Right cardiac atrium (tissue), 5 donors: ENCODE measurements at regions not wholly inside any gene's neighbourhood (a gene's known extent, or its start where the extent isn't known, plus 50 kb on each side); places are given as distances from the start of the nearest gene placed in this dataset.
"Not testable (repeated sequence)": the region's sequence is repeated elsewhere in the genome, so short reads cannot be mapped to it uniquely, and the experiment has no call there.

ENCODE experiments used
- ATAC-seq, 2 donors: fragments of 200-7000 bp; cut with Tn5 transposase; one replicate each; pipeline versions ENCODE4 v1.8.0 to v1.9.1; 2020; ENCODE audit warnings: moderate library complexity in 2 of 2, mild to moderate bottlenecking in 1 of 2
- DNase-seq, 3 donors: peaks; one replicate each; pipeline ENCODE4 v3.0.0-alpha.2; 2020
- H3K27ac ChIP-seq: one replicate; pipeline ENCODE4 v1.5.1; 2013; ENCODE audit warnings: mild to moderate bottlenecking, low read length, control low read depth, moderate library complexity
- H3K27me3 ChIP-seq: one replicate; pipeline ENCODE4 v1.6.1; 2013; ENCODE audit not compliant: control insufficient read depth, insufficient read depth
- H3K4me1 ChIP-seq: one replicate; pipeline ENCODE4 v1.6.1; 2013; ENCODE audit warnings: low read length; ENCODE audit not compliant: control insufficient read depth, insufficient read depth
- H3K4me3 ChIP-seq: one replicate; pipeline ENCODE4 v1.5.1; 2013; ENCODE audit warnings: low read length, control low read depth
- H3K9me3 ChIP-seq: one replicate; pipeline ENCODE4 v1.6.1; 2013; ENCODE audit warnings: low read length; ENCODE audit not compliant: control insufficient read depth
- WGBS: extraction: QIAGEN DNeasy Blood & Tissue Kit; methylation state at CpG from one replicate; pipeline ENCODE4 v1.1.7; 2013; 5-methylcytosine and 5-hydroxymethylcytosine counted together
- intact Hi-C, 4 donors: fragments of 100-400 bp; cut with DNase I; formaldehyde crosslinking; loops; one replicate each; pipeline versions ENCODE4 v1.11.0 to v1.14.0; 2022 to 2023
- donor health status: healthy with polysubstance abuse.
- donor health status: DM: no; HTN: yes; CAD: no.
- donor health status: DM: no; HTN: no; CAD: no.
- donor health status: DM: no; HTN: yes; CAD: no; lungs with severe emphysema.
- donor health status: DM: yes; HTN: yes; CAD: no.

GRCh38 chr7:68209486-68209885 lies 1212.9 kb downstream of the TYW1 start:
- DNase-seq = no peak
- 85% methylated on average over 6 of the region's 6 CpGs for WGBS
- Histone ChIP-seq H3K9me3 (no peaks in the 10 kb centered on the region), H3K27me3 (no peaks in the 10 kb centered on the region), H3K27ac (no peak overlapping the region), H3K4me3 (no peak overlapping the region), H3K4me1 (no peaks in the 10 kb centered on the region)
- intact Hi-C loops = no loop called here
- ATAC-seq = no peak

- no peak for ATAC-seq
- H3K27me3 ChIP-seq = no peaks in the 10 kb centered on the region
- H3K27ac ChIP-seq = no peak overlapping the region
- intact Hi-C loops = no loop called here
- WGBS = 88% methylated on average over 3 of the region's 3 CpGs
- H3K4me1 ChIP-seq = no peaks in the 10 kb centered on the region
- no peak for DNase-seq
- H3K4me3 ChIP-seq = no peak overlapping the region
- H3K9me3 ChIP-seq = no peaks in the 10 kb centered on the region
Measured at GRCh38 chr7:68213838-68214237, 1217.2 kb downstream of the TYW1 start.

GRCh38 chr7:68216051-68216450 lies 1219.4 kb downstream of the TYW1 start:
- no peaks in the 10 kb centered on the region for H3K9me3 ChIP-seq
- DNase-seq (no peak), ATAC-seq (no peak)
- no peak overlapping the region for H3K27ac ChIP-seq
- WGBS = 58% methylated on average over 5 of the region's 5 CpGs
- H3K4me1 ChIP-seq = no peaks in the 10 kb centered on the region
- intact Hi-C loops = no loop called here
- H3K4me3 ChIP-seq = no peak overlapping the region
- H3K27me3 ChIP-seq = no peaks in the 10 kb centered on the region

- WGBS = 73% methylated on average over 2 of the region's 2 CpGs
- intact Hi-C loops = no loop called here
- Histone ChIP-seq H3K9me3 (no peaks in the 10 kb centered on the region), H3K4me1 (no peaks in the 10 kb centered on the region), H3K4me3 (no peak overlapping the region), H3K27me3 (no peaks in the 10 kb centered on the region), H3K27ac (no peak overlapping the region)
- no peak for ATAC-seq
- DNase-seq = no peak
Measured at GRCh38 chr7:68217426-68217825, 1220.8 kb downstream of the TYW1 start.

- Histone ChIP-seq H3K9me3 (no peaks in the 10 kb centered on the region), H3K27ac (no peak overlapping the region), H3K4me3 (no peak overlapping the region), H3K27me3 (no peaks in the 10 kb centered on the region), H3K4me1 (no peaks in the 10 kb centered on the region)
- ATAC-seq (no peak), DNase-seq (no peak)
- 77% methylated on average over 1 of the region's 1 CpG for WGBS
- intact Hi-C loops = no loop called here
Measured at GRCh38 chr7:68218461-68218860, 1221.8 kb downstream of the TYW1 start.

- Histone ChIP-seq H3K27ac (no peak overlapping the region), H3K4me1 (no peaks in the 10 kb centered on the region), H3K27me3 (no peaks in the 10 kb centered on the region), H3K4me3 (no peak overlapping the region), H3K9me3 (no peaks in the 10 kb centered on the region)
- WGBS = 68% methylated on average over 1 of the region's 1 CpG
- ATAC-seq (no peak), DNase-seq (no peak)
- intact Hi-C loops = no loop called here
Measured at GRCh38 chr7:68222311-68222710, 1225.7 kb downstream of the TYW1 start.

- H3K4me1 ChIP-seq = no peaks in the 10 kb centered on the region
- no peak for DNase-seq
- no peak for ATAC-seq
- H3K27me3 ChIP-seq = no peaks in the 10 kb centered on the region
- H3K9me3 ChIP-seq = no peaks in the 10 kb centered on the region
- H3K27ac ChIP-seq = no peak overlapping the region
- intact Hi-C loops = no loop called here
- no peak overlapping the region for H3K4me3 ChIP-seq
- WGBS = 29% methylated on average over 10 of the region's 10 CpGs
Measured at GRCh38 chr7:68224041-68224741, 1227.6 kb downstream of the TYW1 start.

DNA sequence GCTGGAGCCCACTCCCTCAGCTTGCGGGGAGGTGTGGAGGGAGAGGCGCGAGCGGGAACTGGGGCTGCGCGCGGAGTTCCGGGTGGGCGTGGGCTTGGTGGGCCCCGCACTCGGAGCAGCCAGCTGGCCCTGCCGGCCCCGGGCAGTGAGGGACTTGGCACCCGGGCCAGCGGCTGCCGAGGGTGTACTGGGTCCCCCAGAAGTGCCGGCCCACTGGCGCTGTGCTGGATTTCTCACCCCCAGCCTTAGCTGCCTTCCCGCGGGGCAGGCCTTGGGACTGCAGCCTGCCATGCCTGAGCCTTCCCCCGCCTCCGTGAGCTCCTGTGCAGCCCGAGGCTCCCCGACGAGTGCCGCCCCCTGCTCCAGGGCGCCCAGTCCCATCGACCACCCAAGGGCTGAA lies 1234.4 kb downstream of the TYW1 start:
- H3K27ac ChIP-seq, H3K27me3 ChIP-seq, H3K9me3 ChIP-seq, DNase-seq, intact Hi-C loops, H3K4me3 ChIP-seq, ATAC-seq, H3K4me1 ChIP-seq: not testable (repeated sequence)
- 88% methylated on average over 21 of the region's 28 CpGs for WGBS

DNA sequence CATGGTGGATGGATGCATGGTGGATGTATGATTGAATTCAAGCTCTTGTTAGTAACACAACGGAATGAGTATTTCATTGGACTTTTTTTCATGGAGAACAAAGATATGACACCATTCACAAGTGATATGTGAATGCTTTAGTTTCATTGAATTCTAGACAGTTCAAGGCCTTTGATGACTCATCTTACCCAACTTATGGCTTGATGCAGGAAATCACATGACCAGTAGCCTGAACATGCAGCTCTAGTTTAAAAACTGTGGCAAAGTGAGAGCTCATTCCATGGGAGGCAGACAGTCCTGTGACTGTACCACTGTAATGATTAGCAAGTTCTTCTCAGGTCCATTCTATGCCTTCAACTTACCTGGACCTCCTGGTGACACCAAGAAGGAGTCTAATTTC lies 1239.3 kb downstream of the TYW1 start:
- H3K9me3 ChIP-seq = no peaks in the 10 kb centered on the region
- no peak overlapping the region for H3K27ac ChIP-seq
- no peak for DNase-seq
- no peaks in the 10 kb centered on the region for H3K27me3 ChIP-seq
- H3K4me3 ChIP-seq = no peak overlapping the region
- no peak for ATAC-seq
- WGBS = 84% methylated on average over 1 of the region's 1 CpG
- intact Hi-C loops = no loop called here
- H3K4me1 ChIP-seq = no peaks in the 10 kb centered on the region

GRCh38 chr7:68238204-68238805 lies 1241.7 kb downstream of the TYW1 start:
- WGBS = 70% methylated on average over 4 of the region's 4 CpGs
- H3K27ac ChIP-seq = no peak overlapping the region
- H3K9me3 ChIP-seq = no peaks in the 10 kb centered on the region
- no peak for ATAC-seq
- no peak for DNase-seq
- no peak overlapping the region for H3K4me3 ChIP-seq
- intact Hi-C loops = no loop called here
- no peaks in the 10 kb centered on the region for H3K27me3 ChIP-seq
- H3K4me1 ChIP-seq = no peaks in the 10 kb centered on the region

- WGBS = 83% methylated on average over 2 of the region's 2 CpGs
- DNase-seq = no peak
- intact Hi-C loops = no loop called here
Measured at GRCh38 chr7:68243128-68243527, 1246.5 kb downstream of the TYW1 start.

GRCh38 chr7:68244389-68244788 lies 1247.8 kb downstream of the TYW1 start:
- Histone ChIP-seq H3K4me1 (no peaks in the 10 kb centered on the region), H3K27ac (no peak overlapping the region), H3K4me3 (no peak overlapping the region), H3K27me3 (no peaks in the 10 kb centered on the region), H3K9me3 (no peaks in the 10 kb centered on the region)
- intact Hi-C loops = no loop called here
- ATAC-seq (no peak), DNase-seq (no peak)
- 65% methylated on average over 7 of the region's 7 CpGs for WGBS

More at GRCh38 chr7:68243128-68243527, 1246.5 kb downstream of the TYW1 start:
- no peak for ATAC-seq
- Histone ChIP-seq H3K9me3 (no peaks in the 10 kb centered on the region), H3K4me1 (no peaks in the 10 kb centered on the region), H3K27me3 (no peaks in the 10 kb centered on the region), H3K27ac (no peak overlapping the region), H3K4me3 (no peak overlapping the region)
